GM21515 (cell line): ENCODE measurements at regions not wholly inside any gene's neighbourhood (a gene's known extent, or its start where the extent isn't known, plus 50 kb on each side); places are given as distances from the start of the nearest gene placed in this dataset.

Source experiments
- ATAC-seq: cut with Tn5 transposase; IDR thresholded peaks from one replicate; pipeline ENCODE4 v1.9.1; 2021; ENCODE audit not compliant: unreplicated experiment

- no peak for ATAC-seq
Measured at GRCh38 chr2:12303181-12304030, 413.3 kb upstream of the TRIB2 start.

GRCh38 chr2:12304564-12305171 lies 412.1 kb upstream of the TRIB2 start:
- ATAC-seq, result no peak

- ATAC-seq, result no peak
Measured at GRCh38 chr2:12305931-12306330, 410.8 kb upstream of the TRIB2 start.

- ATAC-seq, result no peak
Measured at GRCh38 chr2:12310399-12310798, 406.3 kb upstream of the TRIB2 start.

- ATAC-seq, result no peak
Measured at GRCh38 chr2:12313445-12314126, 403.1 kb upstream of the TRIB2 start.

GRCh38 chr2:12314127-12314760 lies 402.5 kb upstream of the TRIB2 start:
- no peak for ATAC-seq

GRCh38 chr2:12315224-12315623 lies 401.5 kb upstream of the TRIB2 start:
- ATAC-seq, result no peak

- no peak for ATAC-seq
Measured at GRCh38 chr2:12316476-12316875, 400.3 kb upstream of the TRIB2 start.

- no peak for ATAC-seq
Measured at GRCh38 chr2:12317286-12317685, 399.4 kb upstream of the TRIB2 start.

GRCh38 chr2:12317814-12318426 lies 398.8 kb upstream of the TRIB2 start:
- ATAC-seq, result no peak

- no peak for ATAC-seq
Measured at GRCh38 chr2:12318427-12319057, 398.2 kb upstream of the TRIB2 start.

GRCh38 chr2:12320027-12320734 lies 396.6 kb upstream of the TRIB2 start:
- ATAC-seq, result no peak

- ATAC-seq, result no peak
Measured at GRCh38 chr2:12320991-12321641, 395.6 kb upstream of the TRIB2 start.

- ATAC-seq, result no peak
Measured at GRCh38 chr2:12321886-12322285, 394.9 kb upstream of the TRIB2 start.

- ATAC-seq, result no peak
Measured at GRCh38 chr2:12325806-12326205, 390.9 kb upstream of the TRIB2 start.

GRCh38 chr2:12326449-12327190 lies 390.1 kb upstream of the TRIB2 start:
- no peak for ATAC-seq

GRCh38 chr2:12330916-12331315 lies 385.8 kb upstream of the TRIB2 start:
- no peak for ATAC-seq

GRCh38 chr2:12331698-12332097 lies 385.0 kb upstream of the TRIB2 start:
- ATAC-seq, result no peak

- no peak for ATAC-seq
Measured at GRCh38 chr2:12333293-12333692, 383.4 kb upstream of the TRIB2 start.
